Panc1 (cell line): ENCODE measurements at regions not wholly inside any gene's neighbourhood (a gene's known extent, or its start where the extent isn't known, plus 50 kb on each side); places are given as distances from the start of the nearest gene placed in this dataset.

ENCODE experiments used
- ATAC-seq: fragments of 200-7000 bp; cut with Tn5 transposase; 2 replicates; pipeline ENCODE4 v1.9.1; 2020; ENCODE audit warnings: mild to moderate bottlenecking, moderate library complexity
- BruUV-seq: library from RNA; stranded (reverse); fragments of 400-500 nt; replicated peaks from 2 replicates; lab custom pipeline; 2021; lab: Mats Ljungman, UMichigan
- CTCF ChIA-PET: fragments of 300-600 bp; sonication (Branson Sonifier 250); formaldehyde crosslinking; loops from one replicate; lab custom pipeline; 2022; ENCODE audit warnings: antibody characterized with exemption; lab: Charles Lee
- POLR2A ChIA-PET: fragments of 300-600 bp; sonication (Branson Sonifier 250); formaldehyde crosslinking; loops from one replicate; lab custom pipeline; 2022; ENCODE audit warnings: antibody characterized with exemption; lab: Charles Lee
- DNase-seq: peaks from one replicate; pipeline ENCODE4 v3.0.0-alpha.2; 2010; ENCODE audit warnings: low read depth, low spot score
- H3K27ac ChIP-seq: 2 replicates; pipeline ENCODE4 v1.5.1; 2011; ENCODE audit warnings: mild to moderate bottlenecking, low read length, inconsistent platforms
- H3K27me3 ChIP-seq: fragments of 200-500 bp; sonication (Bioruptor generic); 2 replicates; pipeline ENCODE4 v1.6.0; 2014; ENCODE audit warnings: low read length, inconsistent platforms; ENCODE audit not compliant: control insufficient read depth, insufficient read depth
- H3K36me3 ChIP-seq: fragments of 200-500 bp; sonication (Bioruptor generic); 2 replicates; pipeline ENCODE4 v1.5.1; 2014; ENCODE audit warnings: inconsistent platforms, mild to moderate bottlenecking, low read length, moderate library complexity; ENCODE audit not compliant: control insufficient read depth, insufficient read depth
- H3K4me1 ChIP-seq: 2 replicates; pipeline ENCODE4 v1.5.1; 2011; ENCODE audit warnings: inconsistent platforms, mild to moderate bottlenecking, low read length, moderate library complexity; ENCODE audit not compliant: control insufficient read depth, insufficient read depth
- H3K4me3 ChIP-seq, 2 experiments: 2 replicates each; pipeline ENCODE4 v1.5.1; 2011 to 2012; ENCODE audit warnings: low read depth in 2 of 2, low read length in 2 of 2, mild to moderate bottlenecking in 2 of 2, inconsistent platforms in 1 of 2, moderate library complexity in 1 of 2
- H3K9me3 ChIP-seq: fragments of 200-500 bp; sonication (Bioruptor generic); 2 replicates; pipeline ENCODE4 v1.5.1; 2014; ENCODE audit warnings: low read depth, mild to moderate bottlenecking, inconsistent platforms, low read length, moderate library complexity; ENCODE audit not compliant: control insufficient read depth, insufficient read depth
- POLR2AphosphoS5 ChIP-seq: IDR thresholded peaks from 2 replicates; pipeline ENCODE4 v1.6.1; 2012; ENCODE audit warnings: mild to moderate bottlenecking, low read depth, low read length, moderate library complexity
- SIN3A ChIP-seq: IDR thresholded peaks from 2 replicates; pipeline ENCODE4 v1.6.1; 2012; ENCODE audit warnings: low read depth, mild to moderate bottlenecking, low read length, moderate library complexity, borderline replicate concordance; ENCODE audit not compliant: insufficient read depth
- TCF7L2 ChIP-seq: IDR thresholded peaks from 2 replicates; pipeline ENCODE4 v1.6.1; 2011; ENCODE audit warnings: mild to moderate bottlenecking, low read depth, low read length, inconsistent platforms
- in situ Hi-C: cut with HindIII; loops from 2 replicates; pipeline ENCODE4 v1.10.0; 2016; ENCODE audit warnings: low sequenced_read_pairs, low pct_unique_long_range_greater_than_20kb
- intact Hi-C: fragments of 100-400 bp; cut with micrococcal nuclease; formaldehyde crosslinking; loops from one replicate; pipeline ENCODE4 v1.10.0; 2022; ENCODE audit not compliant: unreplicated experiment
- TF ChIP-seq, protein P1 (sequence below): fragments of 450-650 bp; IDR thresholded peaks from 2 replicates; pipeline ENCODE4 v1.5.1; 2017; ENCODE audit warnings: mild to moderate bottlenecking
- TF ChIP-seq, protein P2 (sequence below), 2 experiments: IDR thresholded peaks; 2 replicates each; pipeline ENCODE4 v1.6.1; 2011 to 2012; ENCODE audit warnings: low read depth in 2 of 2, control low read depth in 1 of 2, low read length in 1 of 2, mild to moderate bottlenecking in 1 of 2, moderate library complexity in 1 of 2; ENCODE audit not compliant: insufficient read depth in 1 of 2

DNA sequence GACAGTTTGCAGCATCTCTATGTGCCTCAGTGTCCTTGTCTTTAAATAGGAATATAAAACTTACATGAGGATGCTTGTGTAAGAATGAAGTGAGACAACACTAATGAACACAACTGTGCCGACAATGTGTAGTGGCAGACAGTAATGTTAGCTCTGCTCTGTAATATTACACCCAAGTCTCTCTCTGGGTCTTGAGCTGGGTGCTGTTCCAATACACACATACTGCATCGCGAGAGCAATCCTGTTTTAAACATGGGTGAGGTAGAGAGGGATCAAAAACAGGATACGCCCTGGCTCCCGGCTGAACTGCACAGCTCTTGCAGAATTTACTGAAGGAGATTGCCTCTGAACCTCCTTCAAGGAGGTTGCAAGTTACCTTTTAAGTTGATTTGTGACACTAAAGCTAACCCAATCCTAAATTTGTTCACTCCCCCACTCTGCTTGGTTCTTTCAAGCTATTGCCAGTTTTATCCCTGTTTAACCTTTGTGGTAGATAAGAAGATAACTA is 155.2 kb upstream of the ISL1 start:
- Histone ChIP-seq H3K9me3 (peaks cover 6% of the 10 kb centered on the region; the same call in 1 of the 2 replicates), H3K36me3 (no peaks in the 10 kb centered on the region), H3K27ac (no peak overlapping the region), H3K4me3 (no peak overlapping the region), H3K27me3 (no peaks in the 10 kb centered on the region), H3K4me1 (no peaks in the 10 kb centered on the region)
- POLR2A ChIA-PET: no interaction called here
- CTCF ChIA-PET: no interaction called here
- ATAC-seq: no peak
- intact Hi-C loops: no loop called here
- in situ Hi-C loops: no loop called here
- TF ChIP-seq, protein P1, sequence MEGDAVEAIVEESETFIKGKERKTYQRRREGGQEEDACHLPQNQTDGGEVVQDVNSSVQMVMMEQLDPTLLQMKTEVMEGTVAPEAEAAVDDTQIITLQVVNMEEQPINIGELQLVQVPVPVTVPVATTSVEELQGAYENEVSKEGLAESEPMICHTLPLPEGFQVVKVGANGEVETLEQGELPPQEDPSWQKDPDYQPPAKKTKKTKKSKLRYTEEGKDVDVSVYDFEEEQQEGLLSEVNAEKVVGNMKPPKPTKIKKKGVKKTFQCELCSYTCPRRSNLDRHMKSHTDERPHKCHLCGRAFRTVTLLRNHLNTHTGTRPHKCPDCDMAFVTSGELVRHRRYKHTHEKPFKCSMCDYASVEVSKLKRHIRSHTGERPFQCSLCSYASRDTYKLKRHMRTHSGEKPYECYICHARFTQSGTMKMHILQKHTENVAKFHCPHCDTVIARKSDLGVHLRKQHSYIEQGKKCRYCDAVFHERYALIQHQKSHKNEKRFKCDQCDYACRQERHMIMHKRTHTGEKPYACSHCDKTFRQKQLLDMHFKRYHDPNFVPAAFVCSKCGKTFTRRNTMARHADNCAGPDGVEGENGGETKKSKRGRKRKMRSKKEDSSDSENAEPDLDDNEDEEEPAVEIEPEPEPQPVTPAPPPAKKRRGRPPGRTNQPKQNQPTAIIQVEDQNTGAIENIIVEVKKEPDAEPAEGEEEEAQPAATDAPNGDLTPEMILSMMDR: no peak
- TF ChIP-seq POLR2AphosphoS5 (no peak), SIN3A (no peak), TCF7L2 (no peak)
- TF ChIP-seq, protein P2, sequence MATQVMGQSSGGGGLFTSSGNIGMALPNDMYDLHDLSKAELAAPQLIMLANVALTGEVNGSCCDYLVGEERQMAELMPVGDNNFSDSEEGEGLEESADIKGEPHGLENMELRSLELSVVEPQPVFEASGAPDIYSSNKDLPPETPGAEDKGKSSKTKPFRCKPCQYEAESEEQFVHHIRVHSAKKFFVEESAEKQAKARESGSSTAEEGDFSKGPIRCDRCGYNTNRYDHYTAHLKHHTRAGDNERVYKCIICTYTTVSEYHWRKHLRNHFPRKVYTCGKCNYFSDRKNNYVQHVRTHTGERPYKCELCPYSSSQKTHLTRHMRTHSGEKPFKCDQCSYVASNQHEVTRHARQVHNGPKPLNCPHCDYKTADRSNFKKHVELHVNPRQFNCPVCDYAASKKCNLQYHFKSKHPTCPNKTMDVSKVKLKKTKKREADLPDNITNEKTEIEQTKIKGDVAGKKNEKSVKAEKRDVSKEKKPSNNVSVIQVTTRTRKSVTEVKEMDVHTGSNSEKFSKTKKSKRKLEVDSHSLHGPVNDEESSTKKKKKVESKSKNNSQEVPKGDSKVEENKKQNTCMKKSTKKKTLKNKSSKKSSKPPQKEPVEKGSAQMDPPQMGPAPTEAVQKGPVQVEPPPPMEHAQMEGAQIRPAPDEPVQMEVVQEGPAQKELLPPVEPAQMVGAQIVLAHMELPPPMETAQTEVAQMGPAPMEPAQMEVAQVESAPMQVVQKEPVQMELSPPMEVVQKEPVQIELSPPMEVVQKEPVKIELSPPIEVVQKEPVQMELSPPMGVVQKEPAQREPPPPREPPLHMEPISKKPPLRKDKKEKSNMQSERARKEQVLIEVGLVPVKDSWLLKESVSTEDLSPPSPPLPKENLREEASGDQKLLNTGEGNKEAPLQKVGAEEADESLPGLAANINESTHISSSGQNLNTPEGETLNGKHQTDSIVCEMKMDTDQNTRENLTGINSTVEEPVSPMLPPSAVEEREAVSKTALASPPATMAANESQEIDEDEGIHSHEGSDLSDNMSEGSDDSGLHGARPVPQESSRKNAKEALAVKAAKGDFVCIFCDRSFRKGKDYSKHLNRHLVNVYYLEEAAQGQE (IDR thresholded peaks at IDR 0.05; ENCODE audit: insufficient read depth in 1 of 2, low read depth in 2 of 2, low read length in 1 of 2): no peak
- no TSS peak for BruUV-seq
- no peak for DNase-seq

DNA sequence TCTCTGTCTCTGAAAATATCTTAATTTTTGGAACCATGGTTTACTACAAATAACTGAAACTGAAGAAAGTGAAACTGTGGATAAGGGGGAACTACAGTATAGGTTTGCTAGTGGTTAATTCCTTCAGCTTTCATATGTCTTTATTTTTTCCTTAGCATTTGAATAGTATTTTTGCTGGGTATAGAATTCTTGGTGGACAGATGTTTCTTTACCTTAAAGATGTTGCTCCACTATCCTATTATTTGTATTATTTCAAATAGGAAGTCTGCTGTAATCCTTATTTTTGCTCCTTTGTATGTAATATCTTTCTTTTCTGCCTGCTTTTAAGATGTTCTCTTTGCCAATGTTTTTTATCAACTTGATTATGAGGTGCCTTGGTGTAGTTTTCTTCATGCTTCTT is 152.9 kb upstream of the ISL1 start:
- intact Hi-C loops (no loop called here), in situ Hi-C loops (no loop called here)
- POLR2A ChIA-PET: no interaction called here
- CTCF ChIA-PET: no interaction called here
- no peak overlapping the region for H3K27ac ChIP-seq
- TF ChIP-seq, protein P2 (IDR thresholded peaks at IDR 0.05; ENCODE audit: insufficient read depth in 1 of 2, low read depth in 2 of 2, low read length in 1 of 2): no peak
- TF ChIP-seq TCF7L2 (no peak), POLR2AphosphoS5 (no peak), SIN3A (no peak)
- TF ChIP-seq, protein P1: no peak
- no TSS peak for BruUV-seq
- H3K9me3 ChIP-seq: peaks cover 6% of the 10 kb centered on the region; the same call in 1 of the 2 replicates
- no peaks in the 10 kb centered on the region for H3K4me1 ChIP-seq
- H3K4me3 ChIP-seq: no peak overlapping the region
- DNase-seq (no peak), ATAC-seq (no peak)
- H3K27me3 ChIP-seq: no peaks in the 10 kb centered on the region
- no peaks in the 10 kb centered on the region for H3K36me3 ChIP-seq
